B cell (primary cell): ENCODE measurements at regions not wholly inside any gene's neighbourhood (a gene's known extent, or its start where the extent isn't known, plus 50 kb on each side); places are given as distances from the start of the nearest gene placed in this dataset.

ENCODE experiments used
- CTCF ChIP-seq: fragments of 200-600 bp; IDR thresholded peaks from one replicate; pipeline ENCODE4 v1.8.0; 2022; ENCODE audit warnings: antibody characterized with exemption, mild to moderate bottlenecking
- EZH2 ChIP-seq: IDR thresholded peaks from 2 replicates; pipeline ENCODE4 v1.6.1; 2012; ENCODE audit warnings: borderline replicate concordance, low read depth, mild to moderate bottlenecking, moderate library complexity, low read length; ENCODE audit not compliant: insufficient read depth, poor library complexity, severe bottlenecking

DNA sequence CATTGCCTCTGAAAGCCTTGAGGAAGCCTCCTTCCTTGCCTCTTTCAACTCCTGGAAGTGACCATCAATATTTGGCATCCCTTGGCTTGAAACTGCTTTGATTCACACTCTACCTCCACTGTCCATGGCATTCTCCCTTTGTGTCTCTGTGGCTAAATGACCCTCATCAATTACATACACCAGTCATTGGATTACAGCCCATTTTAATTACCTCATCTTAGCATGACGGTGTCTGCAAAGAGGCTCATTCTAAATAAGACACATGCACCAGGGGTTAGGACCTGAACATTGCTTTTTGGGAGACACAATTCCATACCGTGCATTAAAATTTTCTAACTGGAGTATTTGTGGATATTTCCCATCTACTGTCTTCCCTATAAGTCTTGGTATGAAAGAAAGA is 60.7 kb upstream of the FAM9A start:
- TF ChIP-seq CTCF (no peak), EZH2 (no peak)
